Fibroblast of lung (primary cell): ENCODE measurements at regions not wholly inside any gene's neighbourhood (a gene's known extent, or its start where the extent isn't known, plus 50 kb on each side); places are given as distances from the start of the nearest gene placed in this dataset.

Source experiments
- DNase-seq, 2 donors: peaks; one replicate each; pipeline versions ENCODE4 v3.0.0 to v3.0.0-alpha.2; 2010; ENCODE audit warnings: low read depth in 2 of 2
- H2AFZ ChIP-seq: 2 replicates; pipeline ENCODE4 v1.5.1; 2012; ENCODE audit warnings: low read length, control low read depth, inconsistent platforms
- H3K27ac ChIP-seq: 2 replicates; pipeline ENCODE4 v1.5.1; 2011; ENCODE audit warnings: low read length, control low read depth; ENCODE audit not compliant: insufficient read depth
- H3K27me3 ChIP-seq: 2 replicates; pipeline ENCODE4 v1.5.1; 2011; ENCODE audit warnings: mild to moderate bottlenecking, low read length; ENCODE audit not compliant: control insufficient read depth, insufficient read depth
- H3K36me3 ChIP-seq: 2 replicates; pipeline ENCODE4 v1.5.1; 2011; ENCODE audit warnings: low read length; ENCODE audit not compliant: control insufficient read depth, insufficient read depth
- H3K4me1 ChIP-seq: 2 replicates; pipeline ENCODE4 v1.5.1; 2011; ENCODE audit warnings: low read length; ENCODE audit not compliant: control insufficient read depth, insufficient read depth; ENCODE audit errors: extremely low read depth
- H3K4me2 ChIP-seq: 2 replicates; pipeline ENCODE4 v1.5.1; 2011; ENCODE audit warnings: low read length, control low read depth; ENCODE audit not compliant: insufficient read depth; ENCODE audit errors: extremely low read depth
- H3K4me3 ChIP-seq, 4 experiments: fragments of 200-600 bp in 1 of 4; sonication (generic) in 1 of 4; replicated peaks in 1 of 4; 2 replicates each; pipeline ENCODE4 v1.5.1; 2011 to 2016; ENCODE audit warnings: low read length in 4 of 4, low read depth in 3 of 4, mild to moderate bottlenecking in 3 of 4, control low read depth in 2 of 4, inconsistent platforms in 1 of 4, mixed read lengths in 1 of 4; ENCODE audit not compliant: insufficient read depth in 1 of 4; ENCODE audit errors: control extremely low read depth in 1 of 4
- H3K79me2 ChIP-seq: 2 replicates; pipeline ENCODE4 v1.5.1; 2012; ENCODE audit warnings: mild to moderate bottlenecking, low read length, inconsistent platforms; ENCODE audit not compliant: control insufficient read depth, insufficient read depth
- H3K9ac ChIP-seq: 2 replicates; pipeline ENCODE4 v1.5.1; 2011; ENCODE audit warnings: mild to moderate bottlenecking, low read length, control low read depth; ENCODE audit not compliant: insufficient read depth
- H3K9me3 ChIP-seq: 2 replicates; pipeline ENCODE4 v1.5.1; 2012; ENCODE audit warnings: low read depth, low read length; ENCODE audit not compliant: control insufficient read depth, insufficient read depth
- H4K20me1 ChIP-seq: 2 replicates; pipeline ENCODE4 v1.5.1; 2011; ENCODE audit warnings: low read length; ENCODE audit not compliant: control insufficient read depth, insufficient read depth; ENCODE audit errors: extremely low read depth
- CTCF ChIP-seq, 2 donors: IDR thresholded peaks in 1 of 2; conservative IDR thresholded peaks in 1 of 2; 1 replicate in 1 of 2; 2 replicates in 1 of 2; pipeline ENCODE4 v1.5.1; 2011 to 2012; ENCODE audit warnings: low read length in 2 of 2, control low read depth in 1 of 2, inconsistent platforms in 1 of 2, low read depth in 1 of 2, mild to moderate bottlenecking in 1 of 2
- EZH2 ChIP-seq: IDR thresholded peaks from 2 replicates; pipeline ENCODE4 v1.5.1; 2012; ENCODE audit warnings: low read length, control low read depth, mild to moderate bottlenecking; ENCODE audit errors: missing control alignments

- H3K4me3 ChIP-seq: no peak overlapping the region
- H3K27ac ChIP-seq: no peak overlapping the region
- H3K9ac ChIP-seq: no peak overlapping the region
- no peak overlapping the region for H2AFZ ChIP-seq
- no peak for DNase-seq
- no peaks in the 10 kb centered on the region for H3K79me2 ChIP-seq
- no peaks in the 10 kb centered on the region for H3K36me3 ChIP-seq
- no peak for TF ChIP-seq EZH2
- TF ChIP-seq CTCF (conservative IDR thresholded peaks at IDR 0.05 in 1 of 2, IDR thresholded peaks at IDR 0.05 in 1 of 2; ENCODE audit: low read depth in 1 of 2, low read length in 2 of 2): no peak
- no peaks in the 10 kb centered on the region for H3K4me1 ChIP-seq
- no peaks in the 10 kb centered on the region for H3K9me3 ChIP-seq
- no peaks in the 10 kb centered on the region for H4K20me1 ChIP-seq
- no peaks in the 10 kb centered on the region for H3K27me3 ChIP-seq
- no peak overlapping the region for H3K4me2 ChIP-seq
Measured at GRCh38 chr20:48395816-48396546, 431.8 kb downstream of the PREX1 start.

GRCh38 chr20:48394415-48395081, 433.3 kb downstream of the PREX1 start:
- Histone ChIP-seq H3K27me3 (no peaks in the 10 kb centered on the region), H4K20me1 (no peaks in the 10 kb centered on the region), H3K4me3 (no peak overlapping the region), H2AFZ (no peak overlapping the region), H3K4me2 (no peak overlapping the region), H3K79me2 (no peaks in the 10 kb centered on the region), H3K27ac (no peak overlapping the region), H3K9me3 (no peaks in the 10 kb centered on the region), H3K4me1 (no peaks in the 10 kb centered on the region), H3K36me3 (no peaks in the 10 kb centered on the region), H3K9ac (no peak overlapping the region)
- TF ChIP-seq EZH2: no peak
- no peak for TF ChIP-seq CTCF (conservative IDR thresholded peaks at IDR 0.05 in 1 of 2, IDR thresholded peaks at IDR 0.05 in 1 of 2; ENCODE audit: low read depth in 1 of 2, low read length in 2 of 2)
- no peak for DNase-seq

- Histone ChIP-seq H3K4me2 (no peak overlapping the region), H4K20me1 (no peaks in the 10 kb centered on the region), H3K36me3 (no peaks in the 10 kb centered on the region), H3K4me3 (no peak overlapping the region), H3K9ac (no peak overlapping the region), H3K4me1 (no peaks in the 10 kb centered on the region), H3K79me2 (no peaks in the 10 kb centered on the region), H3K27me3 (no peaks in the 10 kb centered on the region), H2AFZ (no peak overlapping the region), H3K27ac (no peak overlapping the region), H3K9me3 (no peaks in the 10 kb centered on the region)
- no peak for DNase-seq
- no peak for TF ChIP-seq EZH2
- no peak for TF ChIP-seq CTCF (conservative IDR thresholded peaks at IDR 0.05 in 1 of 2, IDR thresholded peaks at IDR 0.05 in 1 of 2; ENCODE audit: low read depth in 1 of 2, low read length in 2 of 2)
Measured at GRCh38 chr20:48393737-48394314, 434.0 kb downstream of the PREX1 start.
